GM03348 (cell line): ENCODE measurements at regions not wholly inside any gene's neighbourhood (a gene's known extent, or its start where the extent isn't known, plus 50 kb on each side); places are given as distances from the start of the nearest gene placed in this dataset.
"Not testable (repeated sequence)": the region's sequence is repeated elsewhere in the genome, so short reads cannot be mapped to it uniquely, and the experiment has no call there.

Experiments
- DNase-seq: peaks from one replicate; pipeline ENCODE4 v3.0.0; 2012; ENCODE audit warnings: low spot score

DNA sequence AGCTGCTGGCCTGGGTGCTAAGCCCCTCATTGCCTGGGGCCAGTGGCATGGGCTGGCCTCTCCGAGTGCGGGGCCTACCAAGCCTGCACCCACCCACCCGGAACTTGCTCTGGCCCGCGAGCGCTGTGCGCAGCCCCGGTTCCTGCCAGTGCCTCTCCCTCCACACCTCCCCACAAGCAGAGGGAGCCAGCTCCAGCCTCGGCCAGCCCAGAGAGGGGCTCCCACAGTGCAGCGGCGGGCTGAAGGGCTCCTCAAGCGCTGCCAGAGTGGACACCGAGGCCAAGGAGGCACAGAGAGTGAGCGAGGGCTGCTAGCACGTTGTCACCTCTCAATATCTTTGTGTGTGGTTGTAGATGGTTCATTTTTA is 74.8 kb upstream of the ATP1A1 start:
- DNase-seq, result not testable (repeated sequence)

DNA sequence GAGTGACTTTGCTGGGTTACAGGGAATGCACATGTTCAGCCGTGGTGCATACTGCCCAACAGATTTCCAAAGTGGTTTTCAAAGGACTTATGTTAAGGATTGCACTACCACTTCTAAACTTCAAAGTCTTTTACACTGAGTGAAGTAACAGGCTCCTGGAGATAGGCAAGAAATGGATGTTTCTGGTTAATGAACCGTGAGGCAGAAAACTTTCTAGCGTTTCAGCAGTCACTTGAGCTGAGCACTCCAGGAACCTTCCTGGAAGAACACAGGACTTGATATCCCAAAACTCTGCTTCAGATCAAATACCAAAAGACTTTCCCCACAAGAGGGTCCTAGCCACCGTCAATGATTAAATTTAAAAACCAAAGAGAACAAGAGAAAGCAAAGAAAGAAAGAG is 74.3 kb upstream of the ATP1A1 start:
- DNase-seq, result no peak

DNA sequence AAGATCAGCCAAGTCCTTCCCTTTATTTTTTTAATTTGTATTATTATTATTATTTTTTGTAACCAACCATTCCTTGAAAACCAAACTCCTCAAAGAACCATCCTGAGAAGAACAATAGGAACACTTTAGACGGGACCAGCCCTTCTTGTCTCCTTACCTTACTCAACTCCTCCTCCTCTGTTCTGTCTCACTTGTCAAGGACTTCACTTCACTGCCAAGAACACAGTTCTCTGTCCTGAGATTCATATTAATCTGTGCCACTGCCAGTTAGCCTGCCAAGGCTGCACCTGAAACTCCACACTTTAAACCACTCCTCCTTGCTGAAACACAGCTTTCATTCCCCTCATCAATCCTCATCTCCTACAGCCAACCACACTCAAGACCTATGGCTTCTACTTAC is 73.8 kb upstream of the ATP1A1 start:
- DNase-seq, result no peak

DNA sequence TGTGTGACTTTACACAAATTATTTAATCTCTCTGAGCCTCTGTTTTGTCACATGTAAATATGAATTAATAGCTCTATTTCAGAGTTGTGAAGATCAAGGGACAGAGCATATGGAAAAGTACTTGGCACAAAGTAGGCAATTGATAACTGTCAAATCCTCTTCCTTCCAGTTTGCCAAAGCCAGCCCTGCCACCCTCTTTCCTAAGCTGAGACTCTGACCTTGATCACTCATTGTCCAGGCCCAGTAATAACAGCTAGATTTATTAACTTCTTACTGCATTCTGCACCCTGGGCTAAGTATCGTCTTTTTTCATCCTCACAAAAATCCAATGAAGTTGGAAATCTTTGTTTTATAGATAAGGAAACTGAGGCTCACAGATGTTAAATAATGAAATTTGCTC is 70.8 kb upstream of the ATP1A1 start:
- no peak for DNase-seq

DNA sequence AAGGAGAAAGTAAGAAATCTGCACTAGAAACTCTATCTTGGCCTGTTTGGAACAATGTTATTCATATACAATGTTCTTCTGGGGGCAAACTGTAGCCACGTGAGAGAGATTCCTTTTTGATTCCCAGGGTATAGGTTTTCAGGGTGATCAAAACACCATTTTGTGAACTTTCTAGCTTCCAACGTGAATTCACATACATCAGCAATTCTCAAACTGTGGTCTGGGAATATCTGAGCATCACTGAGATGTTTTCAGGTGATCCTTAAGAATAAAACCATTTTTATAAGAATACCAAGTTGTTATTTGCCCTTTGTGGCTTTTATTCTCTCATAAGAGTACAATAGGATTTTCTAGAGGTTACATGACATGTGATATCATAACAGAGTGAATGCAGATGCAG is 66.9 kb upstream of the ATP1A1 start:
- DNase-seq, result no peak

DNA sequence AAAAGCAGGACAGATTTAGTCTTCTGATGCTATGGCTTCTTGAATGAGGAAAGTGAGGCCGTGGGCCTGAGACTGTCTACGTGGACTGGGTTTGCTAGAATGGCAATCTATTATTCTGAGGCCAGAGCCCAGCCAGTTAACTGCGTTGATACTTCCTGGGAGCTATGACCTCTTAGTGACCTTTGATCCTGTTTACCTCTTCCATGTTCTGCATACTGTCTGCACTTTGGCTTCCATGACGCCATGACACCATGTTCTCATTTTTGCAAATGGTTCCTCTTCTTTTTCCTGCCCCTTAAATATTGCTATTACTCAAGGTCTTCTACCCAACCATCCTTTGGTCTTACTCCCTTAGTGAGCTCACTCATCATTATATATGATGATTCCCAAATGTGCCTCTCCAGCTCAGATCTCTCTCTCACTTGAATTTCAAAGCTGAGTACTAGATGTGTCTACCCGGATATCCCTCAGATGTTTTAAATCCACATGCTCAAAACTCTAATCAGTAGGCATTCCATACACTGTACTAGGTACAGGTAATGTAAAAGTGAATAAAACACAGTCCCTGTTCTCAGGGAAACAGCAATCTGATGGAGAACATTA is 66.1 kb upstream of the ATP1A1 start:
- DNase-seq, result no peak

DNA sequence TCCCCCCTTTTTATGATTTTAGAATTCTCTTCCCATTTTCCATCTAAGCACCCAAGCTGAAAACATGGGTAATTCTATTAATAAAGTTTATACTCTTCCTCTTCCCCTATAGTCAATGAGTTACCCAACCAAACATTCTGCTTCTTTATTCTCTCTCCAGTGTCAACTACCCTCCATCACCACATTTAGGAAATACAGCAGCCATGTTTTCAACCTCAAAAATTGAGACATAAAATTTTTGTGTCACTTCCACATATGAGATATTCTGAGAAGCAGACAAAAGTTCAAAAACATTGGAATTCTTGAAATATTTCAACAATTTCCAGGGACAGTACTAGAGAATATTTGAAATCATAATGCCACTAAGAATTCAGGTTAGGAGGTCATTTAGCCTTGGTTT is 64.8 kb upstream of the ATP1A1 start:
- no peak for DNase-seq

DNA sequence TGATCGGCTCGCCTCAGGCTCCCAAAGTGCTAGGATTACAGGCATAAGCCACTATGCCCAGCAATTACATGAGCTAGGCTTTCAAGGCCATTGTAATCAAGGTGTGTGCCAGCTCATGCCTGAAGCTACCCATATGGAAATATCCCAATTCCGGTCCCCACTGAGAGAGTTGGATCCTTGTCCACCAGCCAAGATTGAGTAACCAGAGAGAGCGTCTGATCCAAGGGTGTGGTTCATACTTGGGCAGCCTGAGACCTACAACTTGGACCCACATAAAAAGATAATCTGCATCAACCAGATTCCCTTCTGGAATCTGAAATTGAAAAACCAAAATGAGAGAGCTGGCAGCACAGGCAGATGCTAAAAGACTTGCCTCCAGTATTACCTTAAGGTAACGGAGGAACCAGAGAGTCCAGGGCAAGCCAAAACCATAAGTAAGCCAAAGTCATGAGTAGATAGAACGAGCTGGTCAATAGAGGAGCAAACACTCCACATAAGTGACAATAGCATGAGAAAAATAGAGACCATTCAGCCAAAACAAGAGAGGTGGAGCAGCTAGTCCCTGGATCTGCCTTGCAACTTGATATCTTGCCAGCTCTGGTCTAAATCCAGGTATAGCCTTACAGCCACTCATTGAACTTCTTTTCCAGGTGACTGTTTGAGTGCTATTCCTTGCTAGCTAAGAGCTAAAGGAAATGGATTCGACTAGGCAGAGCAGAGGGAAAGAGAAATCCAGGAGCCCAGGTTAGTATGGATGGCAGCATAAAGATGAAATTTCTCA is 63.8 kb upstream of the ATP1A1 start:
- no peak for DNase-seq

DNA sequence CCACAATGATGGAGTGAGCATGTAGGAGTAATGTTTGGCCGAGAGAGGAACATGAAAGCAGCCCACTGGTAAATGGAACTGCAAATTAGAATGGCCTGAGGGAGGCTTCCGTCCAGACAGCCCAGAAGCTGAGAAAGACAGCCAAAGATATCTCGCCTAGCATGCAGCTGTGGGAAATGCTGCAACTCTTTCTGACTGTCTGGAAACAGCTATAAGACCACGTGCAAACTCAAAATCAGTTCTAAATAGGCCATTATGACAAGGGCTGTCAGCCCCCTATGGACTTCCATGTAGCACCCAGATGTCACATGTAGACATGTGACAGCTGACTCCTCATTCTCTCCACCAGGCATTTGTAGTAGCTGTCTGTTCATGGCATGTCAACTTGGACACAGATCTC is 62.9 kb upstream of the ATP1A1 start:
- no peak for DNase-seq

DNA sequence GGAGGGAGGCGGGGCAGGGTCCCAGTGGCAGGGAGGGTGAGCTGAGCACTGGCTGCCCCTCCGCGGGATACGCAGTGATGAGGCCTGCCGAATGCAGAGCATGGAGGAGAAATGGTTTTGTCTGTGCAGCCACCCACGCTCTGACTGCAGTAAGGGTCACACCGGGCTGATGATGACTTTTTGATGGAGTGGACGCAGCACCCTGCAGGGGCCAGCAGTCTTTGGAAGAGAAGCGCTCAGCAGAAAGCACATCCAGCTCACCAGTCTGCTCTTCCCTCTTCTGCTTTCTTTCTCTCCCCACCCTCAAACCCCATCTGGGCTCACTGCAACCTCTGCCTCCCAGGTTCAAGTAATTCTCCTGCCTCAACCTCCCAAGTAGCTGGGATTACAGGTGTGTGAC is 61.9 kb upstream of the ATP1A1 start:
- DNase-seq, result no peak

DNA sequence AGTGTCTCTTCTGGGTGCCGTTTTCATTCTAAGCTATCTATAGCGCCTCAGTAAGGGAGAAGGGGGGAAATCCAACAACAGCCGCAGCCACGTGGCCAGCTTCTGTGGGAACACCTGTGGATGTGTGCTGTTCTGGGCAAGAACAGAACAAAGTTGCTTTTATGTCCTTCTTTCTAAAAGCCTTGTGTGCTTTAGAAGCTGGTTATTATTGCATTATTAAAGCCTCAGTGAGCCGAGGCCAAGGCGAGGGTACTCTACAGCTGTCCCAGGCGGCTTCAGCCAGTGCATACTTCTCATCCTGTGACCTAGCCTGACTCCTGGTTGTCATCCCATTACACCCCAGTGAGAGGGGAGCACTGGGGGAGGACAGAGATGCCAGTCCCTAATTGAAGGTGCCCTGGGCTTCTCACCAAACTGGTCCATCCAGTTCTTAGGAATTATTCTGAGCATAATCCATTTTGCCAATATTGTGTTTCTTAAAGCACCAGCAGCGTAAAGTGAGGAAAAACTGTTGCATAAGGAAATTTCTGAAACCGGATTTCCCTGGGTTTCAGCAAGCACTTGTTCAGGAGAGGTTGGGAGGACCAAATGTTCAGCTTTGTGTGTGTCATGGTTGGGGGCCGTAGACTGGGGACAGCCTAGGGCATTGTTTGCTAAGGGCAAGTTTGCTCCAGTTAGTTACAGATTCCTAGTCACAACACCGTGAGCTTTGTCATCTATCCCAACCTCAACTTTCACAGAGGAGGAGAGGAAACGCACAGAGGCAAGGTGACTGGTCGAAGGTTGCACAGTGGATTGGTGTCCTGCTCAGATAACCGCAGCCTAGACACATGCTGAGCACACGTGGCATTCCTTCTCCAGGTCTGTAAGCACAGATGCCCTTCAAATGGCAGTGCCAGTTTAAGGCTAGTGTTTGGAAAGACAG is 61.0 kb upstream of the ATP1A1 start:
- no peak for DNase-seq

DNA sequence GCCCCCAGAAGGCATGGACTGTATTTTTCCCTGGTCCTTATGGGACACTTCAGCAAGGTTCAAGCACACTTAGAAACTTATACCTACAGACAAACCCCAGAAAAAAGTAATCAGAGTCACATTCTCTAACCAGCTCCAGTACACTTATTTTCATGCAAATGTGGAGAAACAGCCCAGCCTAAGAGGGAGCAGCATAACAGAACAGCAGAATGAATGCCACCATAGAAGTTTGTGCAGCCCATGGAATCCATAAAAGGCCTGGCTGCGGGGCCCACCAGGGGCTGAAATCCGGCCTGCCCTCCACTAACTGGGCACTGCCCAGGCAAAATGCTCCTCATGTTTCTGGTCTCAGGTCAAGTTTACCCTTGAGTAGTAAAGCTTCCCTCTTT is 60.4 kb upstream of the ATP1A1 start:
- no peak for DNase-seq

DNA sequence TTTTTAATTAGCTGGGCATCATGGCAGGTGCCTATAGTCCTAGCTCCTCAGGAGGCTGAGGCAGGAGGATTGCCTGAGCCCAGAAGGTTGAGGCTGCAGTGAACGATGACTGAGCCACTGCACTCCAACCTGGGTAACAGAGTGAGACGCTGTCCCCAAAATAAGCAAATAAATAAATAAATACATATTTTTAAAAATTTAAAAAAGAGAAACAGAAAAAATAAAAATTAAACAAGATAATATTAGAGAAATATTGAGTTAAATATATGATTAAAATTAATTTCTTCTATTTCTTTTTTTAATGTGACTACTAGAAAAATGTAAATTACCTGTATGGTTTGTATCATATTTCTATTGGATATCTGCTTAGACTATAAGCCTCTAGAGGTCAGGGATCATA is 59.3 kb upstream of the ATP1A1 start:
- no peak for DNase-seq

DNA sequence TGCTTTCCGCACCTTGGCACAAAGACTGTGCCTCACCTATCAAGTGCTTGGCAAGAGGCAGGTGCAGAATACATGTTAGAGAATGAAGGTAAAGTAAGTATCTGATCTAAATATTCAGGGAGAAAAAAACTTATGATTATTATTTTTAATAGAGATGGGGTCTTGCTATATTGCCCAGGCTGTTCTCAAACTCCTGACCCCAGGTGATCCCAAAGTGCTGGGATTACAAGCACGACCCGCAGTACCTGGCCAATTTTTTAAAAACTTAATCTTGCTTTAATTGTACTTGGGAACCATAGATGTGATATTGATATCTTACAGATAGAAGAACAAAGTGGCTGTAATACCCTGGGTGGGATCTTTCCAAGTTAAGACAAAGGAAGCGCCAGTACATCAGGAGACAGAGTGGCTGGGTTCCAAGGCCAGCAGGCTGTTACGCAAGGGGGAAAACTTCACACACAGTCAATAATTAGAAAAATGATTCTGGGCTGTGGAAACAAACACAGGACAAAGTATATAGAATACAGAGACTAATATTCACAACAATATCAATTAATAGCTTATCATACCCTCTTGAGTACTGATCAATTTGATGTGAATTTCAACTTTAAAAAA is 58.6 kb upstream of the ATP1A1 start:
- DNase-seq, result no peak

DNA sequence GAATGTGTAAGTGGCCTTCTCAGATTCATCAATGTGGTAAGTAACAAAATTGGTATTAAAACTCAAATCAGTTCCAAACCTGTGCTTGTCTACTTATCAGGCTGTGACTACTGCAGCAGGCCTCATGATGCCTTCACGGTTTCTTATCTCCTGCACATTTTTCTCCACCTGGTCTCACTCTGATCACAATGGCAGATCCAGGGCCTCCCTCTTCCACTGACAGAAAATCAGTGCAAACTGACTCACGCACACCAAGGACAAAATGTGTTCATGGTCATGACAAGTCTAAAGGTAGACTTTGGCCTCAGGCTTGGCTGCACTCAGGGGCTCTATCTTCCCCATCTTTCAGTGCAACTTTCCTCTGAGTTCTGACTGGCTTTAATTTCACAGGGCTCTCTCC is 56.7 kb upstream of the ATP1A1 start:
- no peak for DNase-seq

DNA sequence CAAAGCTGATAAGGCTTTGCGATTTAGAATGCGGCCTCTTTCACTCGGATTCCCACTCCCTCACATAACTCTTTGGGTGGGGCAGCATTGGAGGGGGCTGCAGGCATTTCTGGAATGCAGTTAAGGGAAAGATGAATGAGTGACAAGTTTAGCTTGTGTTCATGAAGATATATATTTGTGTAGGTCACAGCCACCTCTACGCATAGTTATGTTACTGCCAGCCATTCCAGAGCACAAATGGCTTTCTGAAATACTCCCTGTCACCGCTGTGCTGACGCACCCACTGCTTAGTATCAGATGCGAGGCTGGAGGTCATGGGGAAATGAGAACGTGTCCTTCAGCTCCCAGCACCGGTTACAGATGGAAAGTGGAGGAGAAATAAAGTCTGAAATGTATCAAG is 54.1 kb upstream of the ATP1A1 start:
- DNase-seq, result no peak

DNA sequence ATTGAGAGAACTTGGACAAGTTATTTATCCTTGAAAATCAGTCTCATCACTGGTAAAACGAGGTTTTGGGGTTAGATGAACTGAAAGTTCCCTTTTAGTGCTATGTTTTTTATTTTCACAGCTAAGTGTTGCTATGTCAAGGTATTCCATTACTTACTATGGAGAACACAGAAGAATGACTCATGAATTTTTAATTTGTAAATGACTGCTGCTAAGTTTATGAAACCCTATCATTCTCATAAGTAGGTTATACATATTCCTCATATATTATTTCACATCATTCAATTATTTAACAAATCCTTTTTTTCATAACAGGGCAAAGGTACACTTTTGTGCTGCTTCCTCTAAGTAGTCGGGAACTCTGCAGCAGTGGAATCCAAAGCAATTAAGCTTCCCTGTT is 52.2 kb upstream of the ATP1A1 start:
- no peak for DNase-seq

DNA sequence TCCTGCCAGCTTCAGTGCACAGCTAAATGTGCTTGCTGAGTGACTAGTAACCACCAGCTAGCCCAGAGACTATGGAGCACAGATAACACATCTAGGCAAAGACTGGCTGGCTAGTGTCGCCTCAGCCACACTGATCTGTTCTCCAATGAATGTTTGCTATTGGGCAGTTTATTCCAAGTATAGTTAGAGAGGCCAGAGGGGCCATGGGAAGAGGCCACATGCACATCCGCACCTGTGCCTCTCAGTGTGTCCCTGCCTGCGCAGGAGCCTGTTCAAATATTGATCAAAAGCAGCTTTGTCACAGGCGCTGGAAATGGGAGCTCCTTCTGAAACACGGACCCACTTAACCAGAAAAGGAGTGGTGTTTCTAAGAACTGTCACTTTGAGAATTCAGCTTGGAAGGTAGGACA is 51.3 kb upstream of the ATP1A1 start:
- no peak for DNase-seq

DNA sequence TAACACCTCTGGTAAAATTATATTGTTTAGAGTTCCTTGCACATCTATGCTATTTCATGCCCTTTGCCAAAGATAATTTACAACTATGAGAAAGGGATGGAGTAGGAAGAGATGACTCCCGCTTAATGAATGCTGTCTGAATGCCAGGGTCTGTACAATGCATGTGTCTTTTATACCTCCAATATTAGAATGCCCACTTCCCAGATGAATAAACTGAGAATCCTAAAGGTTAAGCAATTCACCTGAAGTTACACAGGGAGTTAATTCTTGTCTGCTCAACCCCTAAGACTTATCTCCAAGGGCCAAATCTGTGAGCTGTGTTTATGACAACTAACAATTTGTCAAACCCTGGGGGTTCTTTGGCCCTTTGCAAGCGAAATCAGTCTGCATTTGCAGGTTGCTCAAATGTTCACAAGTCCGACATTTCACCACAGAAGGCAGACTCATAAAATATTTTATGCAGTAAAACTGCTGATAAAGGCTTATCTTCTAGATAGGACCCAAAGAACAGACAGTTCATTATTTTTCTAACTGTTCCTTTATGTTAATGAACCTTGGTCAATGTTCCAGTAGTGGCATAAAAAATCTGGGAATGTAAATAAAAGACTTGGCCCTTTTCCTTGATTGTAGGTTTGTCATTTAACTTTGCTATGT is 50.2 kb upstream of the ATP1A1 start:
- no peak for DNase-seq
